HG02678 (cell line): ENCODE measurements at regions not wholly inside any gene's neighbourhood (a gene's known extent, or its start where the extent isn't known, plus 50 kb on each side); places are given as distances from the start of the nearest gene placed in this dataset.

Experiments
- ATAC-seq: cut with Tn5 transposase; IDR thresholded peaks from one replicate; pipeline ENCODE4 v1.9.1; 2021; ENCODE audit warnings: mild to moderate bottlenecking, moderate library complexity; ENCODE audit not compliant: unreplicated experiment

GRCh38 chr21:28436286-28436932 is 556.3 kb downstream of the LTN1 start:
- ATAC-seq, result no peak

DNA sequence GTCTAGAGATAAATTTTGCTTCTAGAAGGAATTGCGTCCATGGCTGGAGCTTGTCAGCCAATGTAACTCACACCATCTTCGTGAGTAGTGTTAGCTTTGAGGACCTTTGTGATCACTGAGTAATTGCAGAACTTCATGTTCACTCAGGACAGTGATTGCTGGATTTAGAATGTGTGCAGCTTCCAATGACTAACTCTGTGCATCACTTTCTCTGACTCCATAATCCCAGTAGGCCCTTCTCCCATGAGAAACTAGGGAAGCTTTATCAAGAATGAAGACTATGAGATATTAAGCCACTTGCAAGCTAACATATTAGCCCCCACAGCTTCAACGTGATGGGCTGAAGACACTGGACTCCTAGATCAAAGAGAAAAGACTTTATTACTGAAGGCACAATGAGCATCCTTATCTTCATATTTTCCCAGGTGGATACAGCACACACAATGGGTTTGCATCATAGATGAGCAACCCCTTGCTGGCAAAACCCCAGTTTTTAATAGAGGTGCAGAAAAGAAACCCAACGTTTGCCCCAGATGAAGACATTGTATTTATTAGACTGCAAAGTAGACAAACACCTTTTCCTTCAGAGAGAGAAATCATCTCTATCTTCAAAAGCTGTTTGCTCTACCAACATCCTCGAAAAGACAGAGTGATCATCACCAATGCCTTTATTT is 561.0 kb downstream of the LTN1 start:
- ATAC-seq, result no peak

DNA sequence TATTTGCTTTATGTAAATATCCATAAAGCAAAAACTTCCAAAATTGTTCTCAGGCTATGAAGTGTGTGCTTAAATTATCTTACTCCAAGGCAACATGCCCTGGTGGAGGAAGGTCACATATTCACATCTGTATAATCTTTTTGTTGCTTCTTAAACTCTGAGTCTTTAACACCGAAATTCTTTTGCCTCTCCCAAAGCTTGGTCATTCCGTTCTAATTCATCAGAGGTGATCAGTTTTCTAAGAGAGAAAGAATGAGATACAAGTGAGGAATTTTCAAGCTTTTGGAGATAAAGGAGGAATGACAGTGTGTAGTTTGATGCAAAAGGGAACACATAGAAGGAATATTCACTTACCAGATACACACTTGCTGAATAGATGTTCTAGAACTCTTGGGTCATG is 561.7 kb downstream of the LTN1 start:
- ATAC-seq, result no peak

DNA sequence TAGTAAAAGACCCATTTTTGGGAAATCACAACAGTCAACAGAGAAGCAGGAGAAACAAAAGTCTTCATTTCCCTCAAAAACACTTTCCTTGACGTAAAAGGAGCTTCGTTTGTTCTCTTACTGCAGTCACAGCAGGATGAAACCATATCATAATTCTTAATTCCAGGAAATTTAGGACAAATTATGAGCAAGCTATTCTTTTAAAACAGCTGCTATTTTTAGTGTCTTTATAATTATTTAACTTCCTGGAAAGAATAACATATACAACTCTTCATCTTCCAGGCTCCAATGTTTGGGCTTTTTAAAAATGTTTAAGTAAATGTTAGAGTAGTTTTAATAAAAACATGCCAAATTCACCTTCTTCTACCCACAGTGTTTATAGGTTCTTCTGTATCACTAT is 563.5 kb downstream of the LTN1 start:
- ATAC-seq, result no peak

GRCh38 chr21:28427394-28428022 is 565.2 kb downstream of the LTN1 start:
- ATAC-seq, result no peak

- ATAC-seq, result no peak
These were observed 566.1 kb downstream of the LTN1 start for GRCh38 chr21:28426545-28426944.

GRCh38 chr21:28423521-28424190 is 569.0 kb downstream of the LTN1 start:
- no peak for ATAC-seq

- ATAC-seq, result no peak
These were observed 570.8 kb downstream of the LTN1 start for GRCh38 chr21:28421716-28422524.

- no peak for ATAC-seq
These were observed 572.9 kb downstream of the LTN1 start for GRCh38 chr21:28419811-28420210.

DNA sequence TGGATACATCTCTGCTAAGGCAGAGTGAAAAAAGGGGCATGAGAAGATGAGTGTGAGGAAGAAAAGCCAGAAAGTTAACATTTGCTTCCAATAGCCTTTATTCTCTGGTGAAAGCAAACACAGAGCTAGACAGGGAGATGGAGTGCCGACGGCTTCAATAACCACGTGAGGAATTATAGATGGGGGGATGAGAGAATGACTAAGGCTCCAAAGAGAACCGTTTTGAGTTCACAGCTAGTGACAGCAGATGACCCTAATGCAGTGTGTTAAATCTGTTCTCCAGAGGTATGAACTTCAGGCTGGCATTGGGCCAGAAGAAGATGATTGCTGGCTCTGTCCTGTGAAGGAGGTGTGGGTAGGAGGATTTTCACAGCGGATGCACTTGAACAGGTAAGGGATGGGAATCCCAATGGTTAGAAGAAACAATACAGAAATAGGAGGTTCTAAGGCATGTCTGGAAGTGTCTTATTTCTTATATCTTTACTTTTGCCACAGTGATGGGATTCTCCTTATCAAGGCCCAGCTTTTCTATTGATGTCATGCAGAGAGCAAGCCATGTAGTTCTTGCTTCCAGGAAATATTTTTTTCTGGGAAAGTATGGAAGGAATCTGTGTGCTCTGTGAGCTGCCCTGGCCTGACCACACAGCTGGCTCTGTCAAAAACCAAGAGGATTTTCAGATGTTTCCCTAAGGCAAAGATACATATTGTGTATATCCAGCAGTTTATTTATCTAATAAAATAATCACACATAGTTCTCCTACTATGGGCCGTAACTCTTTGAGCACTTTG is 573.8 kb downstream of the LTN1 start:
- ATAC-seq, result no peak

GRCh38 chr21:28410256-28410655 is 582.4 kb downstream of the LTN1 start:
- no peak for ATAC-seq

GRCh38 chr21:28402616-28402989 is 590.1 kb downstream of the LTN1 start:
- ATAC-seq, result no peak

- no peak for ATAC-seq
These were observed 595.6 kb downstream of the LTN1 start for GRCh38 chr21:28397040-28397439.

- no peak for ATAC-seq
These were observed 596.3 kb downstream of the LTN1 start for GRCh38 chr21:28396421-28396820.

DNA sequence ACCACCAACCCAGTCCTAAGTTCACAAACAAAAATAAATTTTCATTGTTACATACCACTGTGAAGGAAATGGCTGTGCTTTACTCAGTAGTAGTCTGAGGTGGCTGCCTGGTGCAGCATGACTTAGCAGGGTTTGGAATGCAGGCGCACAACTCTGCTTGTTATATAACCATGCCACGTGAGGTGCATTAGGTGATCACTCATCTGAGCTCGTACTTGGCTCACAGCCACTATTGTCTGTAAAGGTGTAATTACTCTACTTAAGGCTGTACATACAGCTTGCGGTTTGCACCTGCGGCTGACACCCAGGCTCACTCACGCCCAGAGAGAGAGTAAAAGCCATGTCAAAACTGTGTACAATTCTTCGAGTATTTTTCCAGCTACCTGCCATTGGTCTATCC is 599.4 kb downstream of the LTN1 start:
- ATAC-seq, result no peak

GRCh38 chr21:28391938-28392849 is 600.5 kb downstream of the LTN1 start:
- ATAC-seq, result no peak

- no peak for ATAC-seq
These were observed 605.5 kb downstream of the LTN1 start for GRCh38 chr21:28387220-28387619.

DNA sequence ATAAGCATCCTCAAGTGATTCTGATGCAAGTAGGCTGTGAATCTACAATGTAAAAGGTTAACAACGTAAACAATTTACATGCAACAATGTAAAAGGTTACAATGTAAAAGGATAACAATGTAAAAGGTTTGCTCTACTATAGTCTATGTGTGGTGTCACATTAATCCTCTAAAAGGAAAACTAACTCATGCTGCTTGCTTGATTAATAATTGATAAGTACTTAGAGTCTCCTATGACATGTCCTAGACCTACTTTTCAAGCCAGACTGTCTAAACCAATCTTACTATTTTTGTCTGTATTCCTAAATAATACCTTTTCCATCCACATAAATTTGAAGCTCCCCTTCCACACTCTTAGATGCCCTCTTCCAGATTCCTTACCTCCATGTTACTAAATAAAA is 606.8 kb downstream of the LTN1 start:
- ATAC-seq, result no peak
